K562 (cell line): ENCODE measurements at regions not wholly inside any gene's neighbourhood (a gene's known extent, or its start where the extent isn't known, plus 50 kb on each side); places are given as distances from the start of the nearest gene placed in this dataset.

Source experiments
- ATF1 ChIP-seq, 2 experiments: fragments of 450-650 bp in 1 of 2; IDR thresholded peaks; 2 replicates each; pipeline ENCODE4 v1.6.1; 2016; ENCODE audit warnings: missing compliant biosample characterization in 1 of 2, missing genetic modification characterization in 1 of 2
- ATF7 ChIP-seq: fragments of 450-650 bp; IDR thresholded peaks from 2 replicates; pipeline ENCODE4 v1.7.1; 2014; ENCODE audit warnings: mild to moderate bottlenecking, moderate library complexity
- GABPB1 ChIP-seq: sonication (generic); formaldehyde crosslinking; IDR thresholded peaks from 2 replicates; pipeline ENCODE4 v1.8.0; 2022; ENCODE audit warnings: mild to moderate bottlenecking, missing genetic modification reagents
- IRF2 ChIP-seq: sonication (generic); formaldehyde crosslinking; IDR thresholded peaks from 2 replicates; pipeline ENCODE4 v1.8.1; 2022; ENCODE audit warnings: mild to moderate bottlenecking, missing genetic modification reagents
- KDM1A ChIP-seq, 2 experiments: fragments of 450-650 bp; IDR thresholded peaks; 2 replicates each; pipeline ENCODE4 v1.6.1; 2016; ENCODE audit warnings: mild to moderate bottlenecking in 2 of 2
- KLF13 ChIP-seq: fragments of 450-650 bp; IDR thresholded peaks from 2 replicates; pipeline ENCODE4 v1.6.1; 2016; ENCODE audit warnings: missing genetic modification characterization, low read depth, mild to moderate bottlenecking, missing compliant biosample characterization, moderate library complexity, borderline replicate concordance
- KLF16 ChIP-seq: IDR thresholded peaks from 2 replicates; pipeline ENCODE4 v1.6.1; 2016; ENCODE audit warnings: antibody characterized with exemption
- KLF6 ChIP-seq: fragments of 250-450 bp; sonication (Bioruptor Pico); IDR thresholded peaks from 2 replicates; pipeline ENCODE4 v1.4.0; 2020; ENCODE audit warnings: mild to moderate bottlenecking, moderate library complexity, borderline replicate concordance
- MIER1 ChIP-seq: fragments of 450-650 bp; IDR thresholded peaks from 2 replicates; pipeline ENCODE4 v1.6.1; 2016; ENCODE audit warnings: antibody characterized with exemption, mild to moderate bottlenecking, low read depth
- PHF21A ChIP-seq: fragments of 450-650 bp; IDR thresholded peaks from 2 replicates; pipeline ENCODE4 v1.6.1; 2017; ENCODE audit warnings: low read depth, borderline replicate concordance
- PTRF ChIP-seq: fragments of 450-650 bp; IDR thresholded peaks from 2 replicates; pipeline ENCODE4 v1.6.1; 2016; ENCODE audit warnings: mild to moderate bottlenecking, missing genetic modification characterization, missing compliant biosample characterization
- TAF7 ChIP-seq: fragments of 450-650 bp; IDR thresholded peaks from 2 replicates; pipeline ENCODE4 v1.6.1; 2016; ENCODE audit warnings: missing genetic modification characterization, missing compliant biosample characterization
- TAF9B ChIP-seq: fragments of 450-650 bp; IDR thresholded peaks from 2 replicates; pipeline ENCODE4 v1.6.1; 2018; ENCODE audit warnings: mild to moderate bottlenecking; ENCODE audit not compliant: partially characterized antibody
- TF ChIP-seq, protein P1 (sequence below), 2 experiments: fragments of 450-650 bp; formaldehyde crosslinking in 1 of 2; IDR thresholded peaks; 2 replicates each; pipeline versions ENCODE4 v1.4.0 to v1.6.1; 2014 to 2020; ENCODE audit warnings: mild to moderate bottlenecking in 2 of 2, borderline replicate concordance in 1 of 2, low read depth in 1 of 2
- TF ChIP-seq, protein P2 (sequence below): sonication (generic); IDR thresholded peaks from 2 replicates; pipeline ENCODE4 v1.6.1; 2016
- TF ChIP-seq, protein P3 (sequence below): fragments of 450-650 bp; IDR thresholded peaks from 2 replicates; pipeline ENCODE4 v1.6.1; 2014; ENCODE audit warnings: low read depth, mild to moderate bottlenecking, moderate library complexity, borderline replicate concordance

DNA sequence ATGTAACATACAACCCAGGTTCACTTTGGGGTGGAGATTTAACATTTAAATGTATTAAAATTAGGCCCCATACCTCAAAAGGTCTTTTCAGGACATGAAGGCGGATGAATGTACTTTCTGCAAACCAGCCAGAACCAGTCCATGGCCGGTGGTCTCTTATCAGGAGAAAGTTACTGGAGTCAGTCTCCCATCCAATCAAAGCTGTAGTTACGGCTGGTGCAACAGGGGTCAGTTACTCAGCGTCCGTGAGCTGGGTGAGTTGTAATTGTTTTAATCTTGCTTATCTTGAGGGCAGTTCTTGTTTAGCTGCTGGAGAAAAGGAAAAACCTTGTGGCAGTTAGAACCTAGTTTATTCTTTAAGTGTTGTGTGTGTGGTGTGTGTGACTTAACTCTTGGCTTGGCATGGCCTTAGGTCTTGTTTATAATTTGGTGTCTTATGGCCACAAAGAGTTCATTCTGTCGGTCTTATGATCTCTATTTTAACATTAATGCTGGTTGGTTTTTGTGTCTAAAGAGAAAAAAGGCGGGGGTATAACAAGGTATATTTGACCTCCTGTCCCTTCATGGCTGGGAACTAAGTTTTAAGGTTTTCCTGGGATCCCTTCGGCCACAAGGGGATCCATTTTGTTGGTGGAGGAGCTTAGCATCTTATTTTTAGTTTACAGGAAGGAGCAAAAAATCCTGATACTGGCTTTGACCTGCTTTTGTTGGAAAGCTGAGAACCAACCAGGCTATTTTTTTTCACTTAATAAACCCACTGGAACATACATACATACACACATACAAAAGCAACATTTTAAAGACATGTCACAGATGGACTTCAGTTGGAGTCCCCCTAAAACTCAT, 143.5 kb upstream of the NCK2 start (continued):
- TF ChIP-seq, protein P1, sequence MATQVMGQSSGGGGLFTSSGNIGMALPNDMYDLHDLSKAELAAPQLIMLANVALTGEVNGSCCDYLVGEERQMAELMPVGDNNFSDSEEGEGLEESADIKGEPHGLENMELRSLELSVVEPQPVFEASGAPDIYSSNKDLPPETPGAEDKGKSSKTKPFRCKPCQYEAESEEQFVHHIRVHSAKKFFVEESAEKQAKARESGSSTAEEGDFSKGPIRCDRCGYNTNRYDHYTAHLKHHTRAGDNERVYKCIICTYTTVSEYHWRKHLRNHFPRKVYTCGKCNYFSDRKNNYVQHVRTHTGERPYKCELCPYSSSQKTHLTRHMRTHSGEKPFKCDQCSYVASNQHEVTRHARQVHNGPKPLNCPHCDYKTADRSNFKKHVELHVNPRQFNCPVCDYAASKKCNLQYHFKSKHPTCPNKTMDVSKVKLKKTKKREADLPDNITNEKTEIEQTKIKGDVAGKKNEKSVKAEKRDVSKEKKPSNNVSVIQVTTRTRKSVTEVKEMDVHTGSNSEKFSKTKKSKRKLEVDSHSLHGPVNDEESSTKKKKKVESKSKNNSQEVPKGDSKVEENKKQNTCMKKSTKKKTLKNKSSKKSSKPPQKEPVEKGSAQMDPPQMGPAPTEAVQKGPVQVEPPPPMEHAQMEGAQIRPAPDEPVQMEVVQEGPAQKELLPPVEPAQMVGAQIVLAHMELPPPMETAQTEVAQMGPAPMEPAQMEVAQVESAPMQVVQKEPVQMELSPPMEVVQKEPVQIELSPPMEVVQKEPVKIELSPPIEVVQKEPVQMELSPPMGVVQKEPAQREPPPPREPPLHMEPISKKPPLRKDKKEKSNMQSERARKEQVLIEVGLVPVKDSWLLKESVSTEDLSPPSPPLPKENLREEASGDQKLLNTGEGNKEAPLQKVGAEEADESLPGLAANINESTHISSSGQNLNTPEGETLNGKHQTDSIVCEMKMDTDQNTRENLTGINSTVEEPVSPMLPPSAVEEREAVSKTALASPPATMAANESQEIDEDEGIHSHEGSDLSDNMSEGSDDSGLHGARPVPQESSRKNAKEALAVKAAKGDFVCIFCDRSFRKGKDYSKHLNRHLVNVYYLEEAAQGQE (IDR thresholded peaks at IDR 0.05; ENCODE audit: borderline replicate concordance) = peak; percentile 100
- TF ChIP-seq, protein P1 (CRISPR knock-in tag; IDR thresholded peaks at IDR 0.05; ENCODE audit: low read depth) = no peak
- TF ChIP-seq PTRF (peak; percentile 69), GABPB1 (CRISPR knock-in tag) (0 out of 2 replicates have a peak, but pooled peaks have one; percentile 4), ATF7 (peak; percentile 88), IRF2 (CRISPR knock-in tag) (no peak), PHF21A (no peak), TAF9B (peak; percentile 72), KDM1A (IDR thresholded peaks at IDR 0.05) (peak; percentile 81 to 84), TAF7 (tag) (peak; percentile 77), MIER1 (no peak), KLF13 (tag) (peak; percentile 25; the same call in 1 of the 2 replicates), KLF6 (CRISPR knock-in tag) (0 out of 2 replicates have a peak, but pooled peaks have one; percentile 11), KLF16 (peak; percentile 94), ATF1 (CRISPR knock-in tag; IDR thresholded peaks at IDR 0.05) (no peak), ATF1 (tag; IDR thresholded peaks at IDR 0.05) (peak; percentile 75)
- TF ChIP-seq, protein P2, sequence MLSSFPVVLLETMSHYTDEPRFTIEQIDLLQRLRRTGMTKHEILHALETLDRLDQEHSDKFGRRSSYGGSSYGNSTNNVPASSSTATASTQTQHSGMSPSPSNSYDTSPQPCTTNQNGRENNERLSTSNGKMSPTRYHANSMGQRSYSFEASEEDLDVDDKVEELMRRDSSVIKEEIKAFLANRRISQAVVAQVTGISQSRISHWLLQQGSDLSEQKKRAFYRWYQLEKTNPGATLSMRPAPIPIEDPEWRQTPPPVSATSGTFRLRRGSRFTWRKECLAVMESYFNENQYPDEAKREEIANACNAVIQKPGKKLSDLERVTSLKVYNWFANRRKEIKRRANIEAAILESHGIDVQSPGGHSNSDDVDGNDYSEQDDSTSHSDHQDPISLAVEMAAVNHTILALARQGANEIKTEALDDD = peak; percentile 98
- TF ChIP-seq, protein P3, sequence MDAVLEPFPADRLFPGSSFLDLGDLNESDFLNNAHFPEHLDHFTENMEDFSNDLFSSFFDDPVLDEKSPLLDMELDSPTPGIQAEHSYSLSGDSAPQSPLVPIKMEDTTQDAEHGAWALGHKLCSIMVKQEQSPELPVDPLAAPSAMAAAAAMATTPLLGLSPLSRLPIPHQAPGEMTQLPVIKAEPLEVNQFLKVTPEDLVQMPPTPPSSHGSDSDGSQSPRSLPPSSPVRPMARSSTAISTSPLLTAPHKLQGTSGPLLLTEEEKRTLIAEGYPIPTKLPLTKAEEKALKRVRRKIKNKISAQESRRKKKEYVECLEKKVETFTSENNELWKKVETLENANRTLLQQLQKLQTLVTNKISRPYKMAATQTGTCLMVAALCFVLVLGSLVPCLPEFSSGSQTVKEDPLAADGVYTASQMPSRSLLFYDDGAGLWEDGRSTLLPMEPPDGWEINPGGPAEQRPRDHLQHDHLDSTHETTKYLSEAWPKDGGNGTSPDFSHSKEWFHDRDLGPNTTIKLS = peak; percentile 75; the same call in 1 of the 2 replicates
